ENCODE measurements at regions not wholly inside any gene's neighbourhood (a gene's known extent, or its start where the extent isn't known, plus 50 kb on each side); places are given as distances from the start of the nearest gene placed in this dataset.

DNA sequence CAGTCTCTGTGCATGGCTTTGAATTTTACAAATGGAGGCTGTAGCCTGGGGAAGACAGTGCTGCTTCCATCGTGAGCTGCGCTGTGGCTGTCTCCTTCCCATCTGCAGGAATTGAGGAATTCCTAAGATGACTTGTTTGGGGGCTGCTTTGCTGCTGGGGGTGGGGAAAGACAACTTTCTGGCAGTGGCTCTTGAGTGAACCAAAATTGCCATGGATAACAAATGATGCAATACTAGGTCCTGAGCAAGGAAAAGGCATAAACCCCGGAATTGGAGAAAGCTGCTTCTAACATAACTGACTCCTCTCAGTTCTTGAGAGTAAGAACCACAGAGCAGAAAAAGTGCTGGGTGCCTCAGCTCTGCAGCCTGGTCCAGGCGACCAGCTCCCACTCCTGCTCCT is 245.0 kb upstream of the RPL38 start:
- DNase-seq, result no peak

DNA sequence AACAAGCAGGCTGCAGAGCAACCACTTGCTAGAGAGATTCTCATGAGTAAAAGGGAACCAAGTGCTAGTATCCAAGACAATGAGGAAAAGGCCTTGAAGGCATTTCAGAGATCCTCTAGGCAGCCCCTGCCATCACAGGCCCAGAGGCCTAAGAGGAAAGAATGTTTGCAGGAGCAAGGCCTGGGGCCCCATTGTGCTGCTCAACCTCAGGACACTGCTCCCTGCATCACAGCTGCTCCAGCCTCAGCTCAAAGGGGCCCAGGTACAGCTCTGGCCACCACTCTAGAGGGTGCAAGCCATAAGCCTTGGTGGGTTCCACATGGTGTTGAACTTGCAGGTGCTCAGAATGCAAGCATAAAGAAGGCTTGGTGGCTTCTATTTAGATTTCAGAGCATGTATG is 243.0 kb upstream of the RPL38 start:
- no peak for DNase-seq

DNA sequence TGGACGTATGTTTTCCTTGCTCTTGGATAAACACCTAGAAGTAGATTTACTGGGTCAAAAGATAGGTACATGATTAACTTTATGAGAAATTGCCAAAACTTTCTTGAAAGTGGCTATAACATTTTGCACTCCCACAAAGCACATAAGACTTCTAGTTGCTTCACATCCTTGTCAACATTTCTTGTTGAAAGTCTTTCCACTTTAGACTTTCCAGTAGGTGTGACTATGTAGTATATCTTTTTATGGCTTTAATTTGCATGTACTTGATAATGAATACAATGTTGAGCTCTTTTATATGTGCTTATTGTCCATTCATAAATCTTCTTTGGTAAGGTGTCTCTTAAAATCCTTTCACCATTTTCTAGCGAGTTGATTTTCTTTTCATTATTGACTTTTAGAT is 241.2 kb upstream of the RPL38 start:
- DNase-seq, result no peak

DNA sequence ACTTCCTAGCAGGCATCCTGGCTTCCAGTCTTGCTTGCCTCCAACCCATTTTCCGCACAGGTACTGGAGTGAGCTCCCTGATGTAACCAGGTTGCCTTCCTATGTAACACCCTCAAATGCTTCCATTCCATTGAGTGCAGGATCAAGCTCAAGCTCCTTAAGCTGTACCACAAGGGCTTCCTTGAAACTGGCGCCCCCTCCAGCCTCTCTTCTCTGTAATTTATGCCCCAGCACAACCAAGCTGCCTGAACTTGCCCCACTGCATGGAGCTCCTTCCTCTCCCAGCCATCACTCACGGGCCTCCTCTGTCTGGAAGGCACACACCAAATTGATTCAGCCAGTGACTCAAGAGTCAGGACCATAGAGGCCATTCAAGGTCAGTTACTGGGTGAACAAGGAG is 234.8 kb upstream of the RPL38 start:
- no peak for DNase-seq

DNA sequence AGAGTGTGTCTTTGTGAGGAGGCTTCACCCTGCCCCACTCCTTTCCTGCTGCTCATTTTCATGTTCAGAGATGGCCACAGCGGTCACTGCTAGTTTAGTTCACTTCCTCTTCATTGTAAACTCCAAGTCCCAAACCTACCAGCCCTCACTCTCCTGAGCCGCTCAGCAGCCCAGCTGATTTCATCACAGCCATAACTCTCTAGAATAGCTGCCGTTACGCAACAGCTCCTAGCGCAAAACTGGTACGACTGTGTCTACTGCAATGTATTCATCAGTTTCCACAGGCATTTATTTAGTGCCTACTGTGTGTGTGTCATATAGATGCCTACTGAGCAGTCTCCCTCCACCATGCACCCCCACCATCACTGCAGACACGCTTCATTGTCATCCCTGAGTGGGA is 233.5 kb upstream of the RPL38 start:
- DNase-seq, result no peak

DNA sequence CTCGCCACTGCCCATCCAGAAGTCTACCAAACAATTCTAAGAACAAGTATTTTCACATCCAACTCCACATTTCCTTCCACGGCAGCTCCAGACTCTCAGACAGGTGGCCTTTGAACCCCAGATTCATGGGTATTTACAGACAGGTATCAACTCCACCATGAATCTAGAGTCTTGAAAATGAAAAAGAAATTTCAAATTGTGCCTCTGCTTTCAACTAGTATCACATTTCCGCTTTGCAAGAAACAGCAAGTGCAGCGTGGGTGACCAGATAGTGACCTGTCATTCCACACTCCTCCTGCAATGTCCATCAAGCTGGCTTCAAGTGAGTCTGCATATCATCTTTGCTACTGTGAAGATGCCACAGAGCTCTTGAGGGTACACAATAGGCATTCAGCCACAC is 232.4 kb upstream of the RPL38 start:
- DNase-seq, result no peak

DNA sequence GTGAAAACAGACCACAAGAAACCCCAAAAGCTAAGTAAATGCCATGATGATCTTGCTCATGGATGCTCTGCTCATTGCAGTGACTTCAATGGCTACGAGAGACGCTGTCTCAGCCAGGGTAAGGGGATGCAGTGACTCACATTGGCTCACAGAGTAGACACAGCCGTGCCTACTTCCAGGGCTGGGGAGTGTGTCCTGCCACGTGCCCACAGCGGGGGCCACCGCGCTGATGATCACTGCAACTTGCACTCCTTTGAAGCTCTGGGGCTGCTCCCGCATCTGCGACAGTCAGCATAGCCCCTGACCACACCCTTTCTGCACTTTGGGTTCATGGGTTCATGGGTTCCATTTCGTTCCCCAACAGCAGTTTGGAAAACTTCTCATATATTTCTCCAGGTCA is 231.4 kb upstream of the RPL38 start:
- no peak for DNase-seq

DNA sequence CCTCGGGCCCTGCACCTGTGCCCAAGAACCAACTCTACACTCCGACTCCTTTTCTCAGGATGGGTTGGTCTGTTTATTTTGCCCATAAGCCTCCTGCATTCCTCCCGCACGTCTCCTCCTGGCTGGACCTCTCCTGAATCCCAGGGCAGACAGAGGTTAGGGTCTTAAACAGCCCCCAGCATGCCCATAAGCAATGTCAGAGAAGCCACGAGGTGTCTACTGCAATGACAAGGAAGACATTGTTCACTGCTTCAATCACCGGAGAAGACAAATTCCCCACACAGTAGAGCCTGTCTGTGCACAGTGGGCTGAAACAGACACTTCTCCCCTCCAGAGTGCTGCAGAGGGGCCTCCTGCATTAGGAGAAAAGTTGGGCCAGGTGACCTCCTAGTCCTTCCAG is 230.6 kb upstream of the RPL38 start:
- no peak for DNase-seq

DNA sequence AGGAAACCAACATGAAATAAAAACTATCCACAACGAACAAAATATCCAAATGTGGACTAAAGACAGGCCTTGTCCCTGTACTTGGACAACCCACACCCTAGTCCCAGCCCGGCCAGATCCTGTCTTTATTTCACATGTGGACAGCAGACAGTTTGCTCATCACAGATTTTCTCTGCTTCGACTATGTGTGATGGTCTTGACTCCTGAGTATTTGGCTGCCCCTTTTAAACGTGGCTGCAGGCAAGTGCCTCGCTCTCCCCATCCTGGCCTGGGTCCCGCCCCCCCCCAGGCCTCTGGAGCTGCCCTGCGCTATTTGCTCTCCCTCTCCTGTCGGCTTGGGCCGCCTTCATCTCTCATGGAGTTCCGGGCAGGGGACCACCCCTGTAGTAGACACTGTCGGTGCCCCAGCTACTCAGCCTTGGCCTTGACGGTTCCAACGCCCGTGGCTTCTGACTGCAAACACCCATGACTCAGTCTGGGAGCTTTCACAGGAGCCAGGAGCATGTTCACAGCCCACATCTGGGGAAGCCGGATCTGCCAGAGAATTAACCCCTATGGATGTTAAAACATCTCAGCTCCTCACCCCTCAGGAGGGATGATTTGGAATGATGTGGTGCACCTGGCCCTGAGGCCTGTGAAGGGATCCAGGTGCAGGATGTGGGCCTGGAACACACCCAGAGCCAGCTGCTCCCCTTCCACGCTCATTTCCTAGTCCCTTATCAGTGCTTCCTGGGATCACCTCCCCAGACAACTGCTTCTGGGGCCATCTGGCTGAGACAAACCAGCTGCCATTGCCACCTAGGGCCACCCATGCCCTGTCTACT is 229.7 kb upstream of the RPL38 start:
- no peak for DNase-seq

DNA sequence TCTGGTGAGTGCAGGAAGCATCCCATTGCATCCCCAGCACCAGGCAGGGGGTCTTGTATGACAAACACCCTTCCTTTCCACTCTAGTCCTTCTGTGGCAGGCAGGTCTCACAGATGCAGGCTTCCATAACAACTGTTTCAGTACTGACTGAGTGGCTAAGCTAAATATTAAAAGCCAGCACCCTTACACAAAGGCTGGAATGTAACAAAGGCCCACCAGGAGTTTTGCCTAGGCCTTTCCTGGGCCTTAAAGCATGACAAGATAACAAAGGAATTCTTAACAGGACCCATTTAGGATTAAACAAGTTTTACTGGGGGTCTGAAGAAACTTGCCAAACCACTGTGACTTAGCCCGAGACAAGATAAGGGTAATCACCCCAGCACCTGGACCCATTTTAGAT is 228.9 kb upstream of the RPL38 start:
- no peak for DNase-seq

DNA sequence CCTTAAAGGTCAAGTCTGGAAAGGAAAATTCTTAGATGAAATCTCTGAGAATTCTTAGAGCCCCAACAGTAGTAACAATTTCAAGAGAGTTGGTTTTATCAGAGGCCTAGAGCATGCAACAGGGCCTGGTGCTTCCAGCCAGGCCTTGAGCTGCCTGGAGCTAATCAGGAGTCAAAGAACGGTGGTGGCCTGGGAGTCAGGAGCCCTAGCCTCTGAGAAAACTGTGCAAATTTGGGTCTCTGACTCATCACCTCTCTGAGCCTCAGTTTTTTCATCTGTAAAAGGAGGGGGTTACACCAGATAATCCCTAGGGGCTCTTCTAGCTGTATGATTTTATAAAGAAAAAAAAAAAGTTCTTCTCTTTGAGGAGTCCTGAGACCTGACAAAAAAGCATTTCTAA is 227.3 kb upstream of the RPL38 start:
- no peak for DNase-seq

DNA sequence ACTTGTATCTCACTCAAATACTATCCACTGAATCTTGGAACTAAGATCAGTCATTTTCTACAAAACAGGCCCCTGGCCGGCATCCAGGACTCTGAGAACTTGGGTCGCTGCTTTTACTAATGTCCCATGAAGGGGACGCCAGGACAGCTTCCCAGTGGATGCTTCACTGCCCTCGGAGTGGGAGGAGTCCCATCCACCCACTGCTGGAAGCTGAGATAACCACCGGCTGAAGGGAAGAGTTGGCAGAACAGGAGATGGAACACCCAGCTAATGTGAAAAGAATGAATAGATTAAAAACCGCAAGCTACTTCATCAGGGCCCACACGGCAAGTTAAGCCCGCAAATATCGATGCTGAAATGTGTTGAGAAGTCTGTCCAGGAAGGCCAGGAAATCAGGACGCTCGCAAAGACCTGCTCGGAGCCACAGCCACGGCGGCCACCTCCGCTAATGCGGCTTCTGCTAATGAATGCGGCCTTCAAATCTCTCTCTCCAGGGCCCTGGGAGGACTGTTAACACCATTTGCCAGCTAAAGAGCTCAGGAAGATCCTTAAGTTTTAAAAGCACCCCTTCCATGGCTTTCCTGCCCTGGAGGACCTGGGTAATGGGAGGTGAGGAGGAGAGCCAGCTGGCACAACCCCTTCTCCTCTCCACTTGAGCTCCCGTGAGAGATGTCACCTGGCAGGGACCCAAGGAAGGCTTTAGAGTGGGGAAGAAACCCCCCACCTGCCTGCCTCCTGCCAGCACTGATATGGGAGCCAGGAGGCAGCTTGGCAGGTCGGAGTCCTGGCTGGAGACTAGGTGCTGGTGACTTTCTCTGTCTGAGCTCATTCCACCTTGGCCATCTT is 226.6 kb upstream of the RPL38 start:
- no peak for DNase-seq

DNA sequence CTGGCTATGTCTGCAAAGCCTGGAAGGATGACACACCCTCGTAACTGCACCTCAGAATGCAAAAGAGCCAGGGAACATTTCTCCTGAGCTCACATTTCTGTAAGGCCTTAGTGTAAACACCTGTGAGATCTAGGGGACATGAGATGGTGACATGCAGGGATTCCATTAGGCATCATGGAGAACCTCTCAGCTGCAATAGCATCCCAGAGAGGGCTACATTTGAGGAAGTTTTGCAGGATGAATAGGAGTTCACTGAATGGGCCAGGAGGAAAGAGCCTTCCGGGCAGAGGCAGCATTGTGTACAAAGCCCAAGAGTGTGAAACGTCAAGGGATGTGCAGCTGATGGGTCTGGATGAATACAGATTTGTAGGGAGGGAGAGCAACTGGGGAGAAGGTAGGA is 223.0 kb upstream of the RPL38 start:
- no peak for DNase-seq

DNA sequence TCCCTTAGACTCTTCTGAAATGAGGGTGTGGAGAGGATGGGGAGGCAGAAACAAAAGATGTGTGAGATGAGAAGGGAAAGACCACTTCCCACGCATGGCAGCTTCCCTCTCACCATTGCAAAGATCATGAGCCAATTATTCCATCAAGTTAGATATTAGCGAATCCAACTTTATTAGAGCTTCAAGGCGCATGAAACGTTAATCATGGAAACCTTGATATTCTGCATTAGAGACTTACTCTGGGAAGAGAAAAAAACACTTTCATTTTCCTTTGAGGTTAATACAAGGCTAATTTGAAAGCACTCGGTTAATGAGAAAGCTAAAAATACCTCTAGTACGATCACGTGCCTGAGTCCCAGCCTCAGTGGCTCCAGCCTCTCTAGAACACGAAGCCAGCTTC is 220.6 kb upstream of the RPL38 start:
- no peak for DNase-seq

DNA sequence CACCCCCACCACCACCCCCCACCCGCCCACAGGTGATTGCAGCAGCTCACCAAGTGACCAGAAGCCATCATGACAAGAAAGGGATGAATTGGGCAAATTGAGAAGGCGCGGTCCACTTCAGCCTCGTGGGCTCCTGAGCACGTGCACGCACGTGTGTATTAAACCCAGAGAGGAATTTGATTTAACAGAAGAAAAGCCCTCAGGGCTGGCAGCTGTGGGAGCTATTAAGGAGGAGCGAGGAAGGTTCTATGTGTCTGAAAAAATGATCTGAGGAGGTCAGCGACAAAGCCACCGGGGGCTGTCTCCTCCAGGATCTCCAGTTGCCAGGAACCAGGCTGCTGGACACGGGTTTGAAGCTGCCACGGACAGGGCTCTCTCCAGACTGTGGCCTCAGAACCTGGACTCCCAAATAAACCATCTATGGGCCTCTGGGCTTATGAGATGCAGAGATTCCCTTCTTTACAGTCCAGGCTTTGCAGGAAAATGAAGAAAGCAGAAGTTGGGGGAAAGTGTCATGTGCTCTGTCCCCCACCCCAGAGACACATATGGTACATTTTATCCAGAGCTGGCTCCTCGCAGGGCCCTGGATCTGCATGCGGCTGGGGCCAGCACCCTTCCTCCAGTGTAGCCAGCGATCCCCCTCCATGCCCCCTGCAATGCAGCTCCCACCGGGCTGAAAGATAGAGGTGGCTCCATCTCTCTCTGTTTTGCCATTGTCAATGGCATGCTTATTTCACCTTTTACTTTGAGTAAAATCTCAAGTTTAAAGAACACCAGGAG is 219.7 kb upstream of the RPL38 start:
- DNase-seq, result no peak

DNA sequence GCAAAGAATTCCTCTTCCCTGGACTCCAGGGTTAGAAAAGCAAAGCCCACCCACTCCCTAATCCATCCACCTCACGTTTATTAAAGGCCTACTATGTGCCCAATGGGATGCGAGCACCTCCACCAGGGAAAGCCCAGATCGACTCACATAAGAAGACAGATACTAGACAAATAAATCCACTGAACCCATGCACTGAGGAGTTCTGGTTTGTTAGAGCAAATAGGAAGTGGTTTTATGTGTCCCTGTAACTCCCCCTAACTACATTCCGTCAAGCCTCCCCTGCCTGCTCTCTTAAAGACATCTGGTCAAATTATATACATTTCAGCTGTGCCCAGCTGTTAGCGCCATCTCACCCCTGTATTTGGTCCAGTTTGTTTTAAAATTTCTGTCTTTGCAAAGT is 218.5 kb upstream of the RPL38 start:
- no peak for DNase-seq

DNA sequence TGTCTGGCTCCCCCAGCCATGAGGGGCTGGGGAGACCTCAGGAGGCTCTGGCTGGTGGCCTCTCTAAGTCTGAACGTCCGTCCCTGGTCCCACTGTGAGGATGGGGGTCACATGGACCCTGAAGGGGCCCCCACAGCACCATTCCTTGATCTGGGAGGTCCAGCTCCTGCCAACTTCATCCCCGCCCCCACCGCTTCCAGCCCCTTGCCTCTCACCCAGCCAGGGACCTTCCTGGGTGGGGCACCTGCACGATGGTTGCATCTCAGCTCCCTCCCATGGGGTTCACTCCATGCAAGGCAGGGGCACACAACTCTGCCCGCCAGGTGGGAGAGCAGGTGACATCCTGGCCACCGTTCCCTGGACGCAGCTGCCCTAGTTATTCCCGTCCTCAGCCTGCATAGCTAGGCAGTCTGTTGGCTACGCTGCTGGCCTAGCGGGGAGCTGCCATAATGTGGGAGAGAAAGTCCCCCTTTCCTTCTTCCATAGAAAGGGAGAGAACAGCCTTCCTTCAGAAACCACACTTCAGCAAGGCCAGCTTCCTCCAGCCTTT is 217.9 kb upstream of the RPL38 start:
- DNase-seq, result no peak

DNA sequence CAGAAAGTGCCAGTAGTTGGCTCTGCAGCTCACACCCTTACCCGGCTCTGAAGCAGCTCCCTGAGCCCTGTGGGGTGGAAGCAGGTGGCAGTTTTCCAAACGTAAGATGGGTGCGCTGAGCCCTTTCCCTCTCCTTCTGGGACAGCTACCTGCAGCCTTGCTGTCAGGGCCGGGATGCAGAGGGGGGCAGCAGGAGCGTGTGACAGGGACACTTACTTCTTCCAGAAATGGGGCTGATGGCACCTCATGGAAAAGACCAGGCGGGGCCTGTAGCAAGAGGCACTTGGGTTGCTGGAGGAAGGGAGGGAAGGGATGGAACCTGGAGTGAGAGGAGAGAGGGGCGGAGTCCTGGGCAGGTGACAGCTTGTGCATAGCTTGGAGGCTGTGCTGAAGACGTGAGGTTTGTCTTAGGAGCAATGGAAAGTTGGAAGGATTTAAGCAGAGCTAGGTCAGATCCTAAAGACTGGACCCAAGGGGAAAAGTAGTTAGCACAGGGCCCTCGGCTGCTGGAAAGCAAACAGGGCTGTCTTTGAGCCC is 216.8 kb upstream of the RPL38 start:
- DNase-seq, result no peak

DNA sequence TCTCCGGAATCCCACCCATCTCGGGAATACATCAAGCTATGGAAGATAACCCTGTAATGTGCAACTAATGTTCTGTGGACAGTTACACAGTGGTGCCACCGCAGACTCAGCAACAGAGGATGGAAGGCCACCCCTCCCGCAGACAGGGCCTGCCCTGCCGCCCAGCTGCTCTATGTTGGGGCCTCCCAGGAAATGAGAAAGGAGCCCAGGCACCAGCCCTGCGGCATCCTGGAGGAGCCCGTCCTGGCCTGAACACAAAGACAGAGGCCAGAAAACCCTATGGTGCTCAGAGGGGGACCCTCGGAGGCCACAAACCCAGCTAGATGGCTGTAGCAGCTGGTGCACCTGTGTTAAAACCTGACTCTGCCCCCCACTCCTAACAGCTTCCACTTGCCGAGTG is 216.1 kb upstream of the RPL38 start:
- DNase-seq, result no peak

DNA sequence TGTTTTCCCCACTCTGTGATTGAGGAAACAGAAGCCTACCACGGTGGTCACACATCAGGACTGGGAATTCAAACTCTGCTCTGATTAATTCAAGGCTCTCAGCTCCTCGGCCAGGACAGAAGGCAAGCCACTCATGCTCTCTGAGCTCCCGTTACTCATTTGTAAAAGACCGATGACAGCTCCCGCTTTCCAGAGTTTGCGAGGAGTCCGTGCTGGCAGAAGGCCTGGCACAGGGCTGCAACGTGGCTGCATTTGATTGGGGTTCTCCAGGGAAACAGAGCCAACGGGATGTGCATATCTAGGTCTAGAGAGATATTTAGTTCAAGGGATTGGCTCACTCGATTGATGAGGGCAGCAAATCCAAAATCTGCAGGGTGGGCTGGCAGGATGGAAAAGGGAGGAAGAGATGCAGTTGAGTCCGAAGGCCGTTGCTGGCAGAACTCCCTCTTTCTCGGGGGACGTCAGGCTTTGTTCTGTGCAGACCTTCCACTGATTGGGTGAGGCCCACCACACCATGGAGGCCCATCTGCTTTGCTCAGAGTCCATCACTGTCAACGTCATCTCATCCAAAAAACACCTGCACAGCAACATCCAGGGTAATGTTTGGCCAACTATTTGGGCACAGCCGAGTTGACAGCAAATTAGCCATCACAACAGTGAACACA is 215.5 kb upstream of the RPL38 start:
- DNase-seq, result no peak

DNA sequence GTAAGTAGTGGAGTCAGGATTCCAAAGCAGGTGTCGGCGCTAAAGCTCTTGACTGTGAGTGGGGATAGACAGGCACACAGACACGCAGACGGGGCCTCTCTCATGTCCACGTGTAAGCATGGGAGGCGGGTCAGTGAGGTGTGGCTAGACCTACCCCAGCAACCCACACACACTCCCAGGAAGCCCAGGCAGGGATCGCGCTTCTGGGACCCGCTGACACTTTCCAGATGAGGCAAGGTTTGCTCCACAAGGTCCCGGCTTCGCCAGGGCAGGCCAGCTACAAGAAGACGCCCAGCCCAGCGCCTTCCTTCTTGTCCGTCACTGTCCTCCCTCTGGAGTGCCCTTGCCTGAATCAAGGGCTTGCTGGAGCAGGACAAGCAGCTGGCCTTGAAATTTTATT is 213.8 kb upstream of the RPL38 start:
- no peak for DNase-seq

DNA sequence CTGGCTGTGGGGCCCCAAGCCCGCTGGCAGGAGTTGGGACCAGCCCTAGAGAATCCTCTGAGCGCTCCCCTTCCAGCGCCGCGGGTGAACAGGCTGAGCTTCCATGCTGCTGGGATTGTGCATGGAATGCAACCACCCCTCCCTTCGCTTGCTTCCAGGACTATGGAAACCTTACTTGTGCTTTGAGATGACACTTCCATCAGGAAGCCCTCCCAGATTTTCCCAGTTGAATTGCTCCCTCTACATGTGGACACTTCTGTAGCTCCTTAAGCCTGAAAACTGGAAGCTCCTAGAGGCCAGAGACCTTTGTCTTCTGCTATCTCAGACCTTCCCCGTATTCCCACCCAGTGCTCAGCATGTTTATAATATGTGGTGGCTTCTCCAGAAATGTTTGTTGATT is 213.2 kb upstream of the RPL38 start:
- DNase-seq, result no peak

DNA sequence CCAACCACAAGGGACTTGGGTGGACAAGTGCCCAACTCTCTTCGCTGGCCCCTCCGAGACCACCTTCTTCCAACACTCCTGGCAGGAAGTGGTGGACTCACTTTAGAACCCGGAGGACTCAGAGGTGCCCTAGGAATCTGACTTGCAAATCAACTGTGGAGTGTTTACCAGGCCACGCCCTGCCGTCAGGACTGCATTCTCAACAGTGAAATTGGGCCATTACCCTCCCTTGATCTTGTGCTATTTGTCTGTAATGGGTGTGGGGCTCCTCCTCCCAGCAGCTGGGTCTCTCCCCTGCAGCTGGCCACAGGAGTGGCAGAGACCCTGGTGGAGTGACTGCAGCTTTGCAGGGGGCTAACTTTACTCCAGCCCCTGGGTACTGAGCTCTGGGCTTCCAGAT is 212.2 kb upstream of the RPL38 start:
- DNase-seq, result no peak
